HG02759 (cell line): ENCODE measurements at regions not wholly inside any gene's neighbourhood (a gene's known extent, or its start where the extent isn't known, plus 50 kb on each side); places are given as distances from the start of the nearest gene placed in this dataset.

Experiments
- ATAC-seq: cut with Tn5 transposase; IDR thresholded peaks from one replicate; pipeline ENCODE4 v1.9.1; 2021; ENCODE audit warnings: mild to moderate bottlenecking, moderate library complexity; ENCODE audit not compliant: unreplicated experiment

- no peak for ATAC-seq
Measured at GRCh38 chr9:87319656-87320055, 178.0 kb upstream of the DAPK1 start.

- ATAC-seq = no peak
Measured at GRCh38 chr9:87320146-87320884, 177.4 kb upstream of the DAPK1 start.

- no peak for ATAC-seq
Measured at GRCh38 chr9:87322840-87323635, 174.6 kb upstream of the DAPK1 start.

GRCh38 chr9:87323928-87324327 is 173.7 kb upstream of the DAPK1 start:
- no peak for ATAC-seq

- no peak for ATAC-seq
Measured at GRCh38 chr9:87324613-87325194, 173.0 kb upstream of the DAPK1 start.

GRCh38 chr9:87327575-87328125 is 170.0 kb upstream of the DAPK1 start:
- no peak for ATAC-seq

- ATAC-seq = no peak
Measured at GRCh38 chr9:87333802-87334201, 163.9 kb upstream of the DAPK1 start.

GRCh38 chr9:87334366-87334765 is 163.3 kb upstream of the DAPK1 start:
- no peak for ATAC-seq

GRCh38 chr9:87336407-87336806 is 161.3 kb upstream of the DAPK1 start:
- no peak for ATAC-seq

GRCh38 chr9:87336914-87337333 is 160.7 kb upstream of the DAPK1 start:
- ATAC-seq = no peak

GRCh38 chr9:87337335-87338087 is 160.2 kb upstream of the DAPK1 start:
- ATAC-seq = no peak

GRCh38 chr9:87338088-87338989 is 159.3 kb upstream of the DAPK1 start:
- ATAC-seq = no peak

GRCh38 chr9:87340391-87340790 is 157.3 kb upstream of the DAPK1 start:
- no peak for ATAC-seq

- ATAC-seq = no peak
Measured at GRCh38 chr9:87342743-87343142, 154.9 kb upstream of the DAPK1 start.

GRCh38 chr9:87343816-87344430 is 153.7 kb upstream of the DAPK1 start:
- ATAC-seq = no peak

- ATAC-seq = no peak
Measured at GRCh38 chr9:87346061-87346665, 151.5 kb upstream of the DAPK1 start.

- ATAC-seq = no peak
Measured at GRCh38 chr9:87350915-87351314, 146.8 kb upstream of the DAPK1 start.

GRCh38 chr9:87353301-87353700 is 144.4 kb upstream of the DAPK1 start:
- ATAC-seq = no peak

GRCh38 chr9:87354147-87354546 is 143.5 kb upstream of the DAPK1 start:
- ATAC-seq = no peak
